CD4-positive, alpha-beta T cell (primary cell): ENCODE measurements at regions not wholly inside any gene's neighbourhood (a gene's known extent, or its start where the extent isn't known, plus 50 kb on each side); places are given as distances from the start of the nearest gene placed in this dataset.

Experiments
- ATAC-seq: fragments of 200-7000 bp; cut with Tn5 transposase; one replicate; pipeline ENCODE4 v1.10.0; 2022; ENCODE audit warnings: mild to moderate bottlenecking; ENCODE audit not compliant: poor library complexity
- CTCF ChIA-PET: fragments of 350-600 bp; sonication (Branson Sonifier 250); formaldehyde crosslinking; loops from one replicate; lab custom pipeline; 2021; ENCODE audit warnings: antibody characterized with exemption, inconsistent platforms; lab: Charles Lee
- POLR2A ChIA-PET: fragments of 350-600 bp; sonication (Branson Sonifier 250); formaldehyde crosslinking; loops from one replicate; lab custom pipeline; 2021; ENCODE audit warnings: antibody characterized with exemption, inconsistent platforms; lab: Charles Lee
- DNase-seq, 14 experiments: peaks; one replicate each; pipeline ENCODE4 v3.0.0-alpha.2; 2013 to 2020; ENCODE audit warnings: mixed read lengths in 2 of 14
- H3K27ac ChIP-seq, 2 donors: one replicate each; pipeline versions ENCODE4 v1.5.1 to v1.7.0; 2013; ENCODE audit warnings: low read length in 2 of 2, low read depth in 1 of 2, mild to moderate bottlenecking in 1 of 2
- H3K27me3 ChIP-seq, 2 experiments: 1 replicate in 1 of 2; 2 replicates in 1 of 2; pipeline versions ENCODE4 v1.6.1 to v1.7.0; 2013; ENCODE audit warnings: low read length in 2 of 2, control low read depth in 1 of 2, mild to moderate bottlenecking in 1 of 2, moderate library complexity in 1 of 2; ENCODE audit not compliant: insufficient read depth in 2 of 2, control insufficient read depth in 1 of 2
- H3K36me3 ChIP-seq: one replicate; pipeline ENCODE4 v1.6.1; 2013; ENCODE audit warnings: low read length, control low read depth; ENCODE audit not compliant: insufficient read depth
- H3K4me1 ChIP-seq: one replicate; pipeline ENCODE4 v1.6.1; 2013; ENCODE audit warnings: low read length, control low read depth; ENCODE audit not compliant: insufficient read depth
- H3K4me3 ChIP-seq: one replicate; pipeline ENCODE4 v1.5.1; 2013; ENCODE audit warnings: mild to moderate bottlenecking, low read length, moderate library complexity
- H3K9me3 ChIP-seq, 2 experiments: 1 replicate in 1 of 2; 2 replicates in 1 of 2; pipeline versions ENCODE4 v1.6.1 to v1.7.0; 2013; ENCODE audit warnings: low read length in 2 of 2, mild to moderate bottlenecking in 2 of 2, control low read depth in 1 of 2, moderate library complexity in 1 of 2; ENCODE audit not compliant: control insufficient read depth in 1 of 2, insufficient read depth in 1 of 2
- H3K27ac Mint-ChIP-seq: one replicate; pipeline ENCODE4 v1.8.0; 2020; ENCODE audit warnings: mixed read lengths
- H3K27me3 Mint-ChIP-seq: one replicate; pipeline ENCODE4 v1.8.0; 2021; ENCODE audit warnings: mixed read lengths
- H3K36me3 Mint-ChIP-seq: one replicate; pipeline ENCODE4 v1.8.0; 2021; ENCODE audit warnings: low read depth, mixed read lengths
- H3K4me1 Mint-ChIP-seq: one replicate; pipeline ENCODE4 v1.8.0; 2021; ENCODE audit warnings: low read depth, mixed read lengths
- H3K4me3 Mint-ChIP-seq: one replicate; pipeline ENCODE4 v1.8.0; 2020; ENCODE audit warnings: mild to moderate bottlenecking, mixed read lengths
- H3K9me3 Mint-ChIP-seq: one replicate; pipeline ENCODE4 v1.8.0; 2020; ENCODE audit warnings: mixed read lengths
- CTCF ChIP-seq: fragments of 200-600 bp; IDR thresholded peaks from one replicate; pipeline ENCODE4 v1.8.0; 2022; ENCODE audit warnings: antibody characterized with exemption, mild to moderate bottlenecking
- intact Hi-C, 2 experiments: fragments of 100-400 bp; cut with DNase I in 1 of 2; cut with micrococcal nuclease in 1 of 2; formaldehyde crosslinking; loops; one replicate each; pipeline versions ENCODE4 v1.15.1 to v1.9.0; 2023 to 2025; cut with DNase I, micrococcal nuclease

- Mint-ChIP-seq H3K4me3 (no peak overlapping the region), H3K27me3 (no peaks in the 10 kb centered on the region), H3K4me1 (no peaks in the 10 kb centered on the region), H3K9me3 (no peaks in the 10 kb centered on the region), H3K36me3 (no peaks in the 10 kb centered on the region), H3K27ac (no peak overlapping the region)
- no peak for DNase-seq
- H3K9me3 ChIP-seq: peaks cover 0 to 6% of the 10 kb centered on the region in 2 experiments
- TF ChIP-seq CTCF: no peak
- no peak overlapping the region for H3K27ac ChIP-seq
- H3K4me1 ChIP-seq: no peaks in the 10 kb centered on the region
- ChIA-PET POLR2A (interaction anchor here (0.6 kb wide), 1 partner anchor 16 kb away, joined by 4 read pairs; no protein-coding TSS in a partner anchor), CTCF (no interaction called here)
- H3K36me3 ChIP-seq: no peaks in the 10 kb centered on the region
- H3K27me3 ChIP-seq: no peaks in the 10 kb centered on the region
- intact Hi-C loops: no loop called here
- no peak overlapping the region for H3K4me3 ChIP-seq
- ATAC-seq: no peak
Observed at GRCh38 chr7:15836651-15837050, 150.2 kb upstream of the MEOX2 start.

- POLR2A ChIA-PET: interaction anchor here (0.6 kb wide), 1 partner anchor 15 kb away, joined by 4 read pairs; no protein-coding TSS in a partner anchor
- no peak for DNase-seq
- Histone ChIP-seq H3K4me1 (no peaks in the 10 kb centered on the region), H3K9me3 (peaks cover 0 to 6% of the 10 kb centered on the region in 2 experiments), H3K36me3 (no peaks in the 10 kb centered on the region), H3K27ac (no peak overlapping the region), H3K27me3 (no peaks in the 10 kb centered on the region), H3K4me3 (no peak overlapping the region)
- ATAC-seq: no peak
- H3K4me1 Mint-ChIP-seq: no peaks in the 10 kb centered on the region
- no peak overlapping the region for H3K4me3 Mint-ChIP-seq
- no peaks in the 10 kb centered on the region for H3K36me3 Mint-ChIP-seq
- H3K9me3 Mint-ChIP-seq: no peaks in the 10 kb centered on the region
- intact Hi-C loops: no loop called here
- H3K27me3 Mint-ChIP-seq: no peaks in the 10 kb centered on the region
- CTCF ChIA-PET: no interaction called here
- no peak for TF ChIP-seq CTCF
- H3K27ac Mint-ChIP-seq: no peak overlapping the region
Observed at GRCh38 chr7:15836041-15836440, 149.6 kb upstream of the MEOX2 start.

GRCh38 chr7:15834446-15834845 lies 148.0 kb upstream of the MEOX2 start:
- no peak overlapping the region for H3K27ac ChIP-seq
- Mint-ChIP-seq H3K4me1 (no peaks in the 10 kb centered on the region), H3K4me3 (no peak overlapping the region), H3K36me3 (no peaks in the 10 kb centered on the region), H3K27ac (no peak overlapping the region), H3K9me3 (no peaks in the 10 kb centered on the region), H3K27me3 (no peaks in the 10 kb centered on the region)
- no peak for DNase-seq
- ChIA-PET POLR2A (no interaction called here), CTCF (no interaction called here)
- no peaks in the 10 kb centered on the region for H3K27me3 ChIP-seq
- H3K9me3 ChIP-seq: peaks cover 0 to 3% of the 10 kb centered on the region in 2 experiments
- H3K4me3 ChIP-seq: no peak overlapping the region
- H3K36me3 ChIP-seq: no peaks in the 10 kb centered on the region
- intact Hi-C loops: no loop called here
- H3K4me1 ChIP-seq: no peaks in the 10 kb centered on the region
- TF ChIP-seq CTCF: no peak
- ATAC-seq: no peak
